Osteoblast (primary cell): ENCODE measurements at regions not wholly inside any gene's neighbourhood (a gene's known extent, or its start where the extent isn't known, plus 50 kb on each side); places are given as distances from the start of the nearest gene placed in this dataset.

Source experiments
- DNase-seq: peaks from one replicate; pipeline ENCODE4 v3.0.0; 2011; ENCODE audit warnings: low spot score, mixed read lengths; ENCODE audit not compliant: insufficient read length; ENCODE audit errors: missing footprints
- H2AFZ ChIP-seq: 2 replicates; pipeline ENCODE4 v1.6.0; 2011; ENCODE audit warnings: mild to moderate bottlenecking, low read length
- H3K27ac ChIP-seq: 2 replicates; pipeline ENCODE4 v1.5.1; 2011; ENCODE audit warnings: mild to moderate bottlenecking, low read depth, low read length, moderate library complexity
- H3K27me3 ChIP-seq: 2 replicates; pipeline ENCODE4 v1.6.0; 2012; ENCODE audit warnings: mild to moderate bottlenecking, control low read depth, inconsistent platforms, low read length, moderate library complexity; ENCODE audit not compliant: insufficient read depth
- H3K36me3 ChIP-seq: 2 replicates; pipeline ENCODE4 v1.5.1; 2011; ENCODE audit warnings: mild to moderate bottlenecking, low read length, control low read depth, moderate library complexity; ENCODE audit not compliant: insufficient read depth
- H3K4me1 ChIP-seq: 2 replicates; pipeline ENCODE4 v1.5.1; 2011; ENCODE audit warnings: mild to moderate bottlenecking, low read length, control low read depth, moderate library complexity; ENCODE audit not compliant: insufficient read depth
- H3K4me2 ChIP-seq: 2 replicates; pipeline ENCODE4 v1.6.0; 2011; ENCODE audit warnings: mild to moderate bottlenecking, low read length; ENCODE audit not compliant: insufficient read depth
- H3K4me3 ChIP-seq: fragments of 200-600 bp; sonication (generic); 3 replicates; pipeline ENCODE4 v1.5.1; 2012; ENCODE audit warnings: mild to moderate bottlenecking, low read length, inconsistent platforms; ENCODE audit not compliant: insufficient read depth
- H3K79me2 ChIP-seq: 2 replicates; pipeline ENCODE4 v1.6.0; 2012; ENCODE audit warnings: mild to moderate bottlenecking, low read length, control low read depth, inconsistent platforms; ENCODE audit not compliant: insufficient read depth
- H3K9me3 ChIP-seq: 2 replicates; pipeline ENCODE4 v1.5.1; 2011; ENCODE audit warnings: low read depth, low read length, control low read depth
- H4K20me1 ChIP-seq: 2 replicates; pipeline ENCODE4 v1.6.0; 2012; ENCODE audit warnings: mild to moderate bottlenecking, low read length, control low read depth; ENCODE audit not compliant: insufficient read depth
- TF ChIP-seq, protein P1 (sequence below): IDR thresholded peaks from 2 replicates; pipeline ENCODE4 v1.5.1; 2011; ENCODE audit warnings: mild to moderate bottlenecking, low read depth, low read length, moderate library complexity; ENCODE audit errors: extremely low read depth

DNA sequence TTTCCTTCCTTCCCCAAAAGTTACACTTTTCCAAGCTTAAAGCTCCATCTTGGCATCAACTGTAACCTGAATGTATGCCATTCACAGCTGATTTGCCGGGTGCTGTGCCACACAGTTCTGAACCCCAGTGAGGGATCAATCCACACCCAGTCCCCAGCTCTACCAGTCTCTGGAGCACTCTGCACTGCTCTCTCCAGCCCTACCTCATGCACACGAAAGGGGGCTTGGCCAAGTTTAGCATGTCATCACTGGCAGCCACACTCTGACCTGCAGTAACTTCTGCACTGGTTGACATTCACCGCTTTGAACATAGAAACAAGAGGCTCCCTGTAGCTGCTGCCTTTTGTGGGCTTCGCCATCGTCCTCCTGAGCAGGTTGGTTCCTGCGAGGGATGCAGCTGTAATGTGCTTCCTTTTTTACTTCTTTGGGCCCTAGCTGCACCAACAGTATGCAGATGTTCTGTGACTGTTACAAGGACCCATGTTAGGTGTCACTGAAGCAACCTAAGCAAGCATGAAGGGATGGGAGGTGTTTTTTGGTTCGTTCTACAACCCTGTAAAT is 135.4 kb upstream of the SLC44A3 start:
- H2AFZ ChIP-seq: no peak overlapping the region
- no peaks in the 10 kb centered on the region for H4K20me1 ChIP-seq
- peaks cover 2% of the 10 kb centered on the region for H3K4me1 ChIP-seq
- TF ChIP-seq, protein P1, sequence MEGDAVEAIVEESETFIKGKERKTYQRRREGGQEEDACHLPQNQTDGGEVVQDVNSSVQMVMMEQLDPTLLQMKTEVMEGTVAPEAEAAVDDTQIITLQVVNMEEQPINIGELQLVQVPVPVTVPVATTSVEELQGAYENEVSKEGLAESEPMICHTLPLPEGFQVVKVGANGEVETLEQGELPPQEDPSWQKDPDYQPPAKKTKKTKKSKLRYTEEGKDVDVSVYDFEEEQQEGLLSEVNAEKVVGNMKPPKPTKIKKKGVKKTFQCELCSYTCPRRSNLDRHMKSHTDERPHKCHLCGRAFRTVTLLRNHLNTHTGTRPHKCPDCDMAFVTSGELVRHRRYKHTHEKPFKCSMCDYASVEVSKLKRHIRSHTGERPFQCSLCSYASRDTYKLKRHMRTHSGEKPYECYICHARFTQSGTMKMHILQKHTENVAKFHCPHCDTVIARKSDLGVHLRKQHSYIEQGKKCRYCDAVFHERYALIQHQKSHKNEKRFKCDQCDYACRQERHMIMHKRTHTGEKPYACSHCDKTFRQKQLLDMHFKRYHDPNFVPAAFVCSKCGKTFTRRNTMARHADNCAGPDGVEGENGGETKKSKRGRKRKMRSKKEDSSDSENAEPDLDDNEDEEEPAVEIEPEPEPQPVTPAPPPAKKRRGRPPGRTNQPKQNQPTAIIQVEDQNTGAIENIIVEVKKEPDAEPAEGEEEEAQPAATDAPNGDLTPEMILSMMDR: no peak
- H3K9me3 ChIP-seq: no peaks in the 10 kb centered on the region
- no peak overlapping the region for H3K4me3 ChIP-seq
- H3K36me3 ChIP-seq: no peaks in the 10 kb centered on the region
- no peak overlapping the region for H3K4me2 ChIP-seq
- peaks cover 25% of the 10 kb centered on the region for H3K27me3 ChIP-seq
- H3K79me2 ChIP-seq: no peaks in the 10 kb centered on the region
- no peak for DNase-seq
- H3K27ac ChIP-seq: no peak overlapping the region

DNA sequence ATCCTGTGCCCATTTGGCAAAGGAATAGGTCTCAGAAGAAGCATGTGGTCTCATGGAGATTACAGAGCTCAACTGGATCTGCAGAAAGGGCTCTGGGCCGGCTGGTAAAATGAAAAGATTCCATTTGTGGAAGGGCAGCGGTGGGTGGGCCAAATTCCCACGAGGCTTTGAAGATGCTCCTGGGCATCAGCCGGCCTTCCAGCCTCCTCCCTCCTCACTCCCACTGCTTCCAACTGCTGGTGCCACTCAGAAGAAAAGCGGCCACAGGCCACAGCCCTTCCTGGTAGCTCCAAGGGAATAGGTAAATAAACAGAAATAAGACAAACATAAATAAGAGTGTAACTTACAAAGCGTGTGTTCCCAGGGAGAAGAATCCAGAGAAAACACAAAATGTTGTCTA is 136.3 kb upstream of the SLC44A3 start:
- H3K27ac ChIP-seq: no peak overlapping the region
- H3K4me1 ChIP-seq: no peaks in the 10 kb centered on the region
- peaks cover 31% of the 10 kb centered on the region for H3K27me3 ChIP-seq
- no peaks in the 10 kb centered on the region for H3K79me2 ChIP-seq
- H3K4me3 ChIP-seq: no peak overlapping the region
- no peaks in the 10 kb centered on the region for H3K9me3 ChIP-seq
- TF ChIP-seq, protein P1: no peak
- no peak overlapping the region for H2AFZ ChIP-seq
- H3K36me3 ChIP-seq: no peaks in the 10 kb centered on the region
- no peaks in the 10 kb centered on the region for H4K20me1 ChIP-seq
- no peak overlapping the region for H3K4me2 ChIP-seq
- no peak for DNase-seq

GRCh38 chr1:94680039-94680377 is 138.4 kb upstream of the F3 start:
- Histone ChIP-seq H3K79me2 (no peaks in the 10 kb centered on the region), H3K9me3 (no peaks in the 10 kb centered on the region), H4K20me1 (no peaks in the 10 kb centered on the region), H3K4me3 (no peak overlapping the region), H3K36me3 (no peaks in the 10 kb centered on the region), H2AFZ (no peak overlapping the region), H3K27ac (no peak overlapping the region), H3K4me1 (no peaks in the 10 kb centered on the region), H3K4me2 (no peak overlapping the region), H3K27me3 (peaks cover 33% of the 10 kb centered on the region)
- DNase-seq: no peak
- TF ChIP-seq, protein P1: no peak

DNA sequence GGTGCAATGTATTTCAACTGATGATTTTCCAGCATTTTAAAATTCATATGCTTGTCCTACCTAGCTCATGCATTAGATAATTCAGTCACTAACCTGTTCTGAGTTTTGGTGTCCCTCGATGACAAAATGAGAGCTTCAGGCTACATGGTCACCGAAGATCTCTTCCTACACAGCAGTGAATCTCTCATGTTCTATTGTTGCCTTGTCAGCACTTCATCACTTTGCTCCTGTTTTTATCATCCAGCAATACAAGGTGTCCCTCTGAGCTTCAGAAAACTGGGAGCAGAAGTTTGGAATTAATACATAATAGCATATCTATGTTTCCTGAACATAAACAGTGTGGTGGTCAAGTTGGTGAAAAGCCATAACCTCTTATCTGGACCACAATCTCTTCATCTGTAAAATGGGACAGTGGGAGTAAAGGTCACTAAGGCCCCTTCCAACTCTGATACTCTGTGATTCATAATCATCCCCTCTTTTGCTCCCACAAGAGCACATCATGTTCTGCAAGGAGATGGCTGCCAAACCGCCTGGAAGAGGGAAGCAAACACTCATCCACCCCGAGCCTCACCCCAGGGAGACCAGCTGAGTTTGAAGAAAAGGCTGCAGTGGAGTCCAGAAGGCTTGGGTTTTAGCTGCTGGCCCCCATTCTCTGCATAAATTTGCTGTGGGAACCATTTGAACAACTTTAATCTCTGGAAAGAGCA is 137.9 kb upstream of the F3 start:
- TF ChIP-seq, protein P1: no peak
- H3K4me3 ChIP-seq: no peak overlapping the region
- H3K4me2 ChIP-seq: no peak overlapping the region
- H4K20me1 ChIP-seq: no peaks in the 10 kb centered on the region
- no peak overlapping the region for H3K27ac ChIP-seq
- H2AFZ ChIP-seq: no peak overlapping the region
- H3K27me3 ChIP-seq: peaks cover 30% of the 10 kb centered on the region
- H3K4me1 ChIP-seq: no peaks in the 10 kb centered on the region
- no peaks in the 10 kb centered on the region for H3K36me3 ChIP-seq
- no peak for DNase-seq
- no peaks in the 10 kb centered on the region for H3K79me2 ChIP-seq
- no peaks in the 10 kb centered on the region for H3K9me3 ChIP-seq
